Heart left ventricle (tissue), 16 donors: ENCODE measurements at regions not wholly inside any gene's neighbourhood (a gene's known extent, or its start where the extent isn't known, plus 50 kb on each side); places are given as distances from the start of the nearest gene placed in this dataset.

Source experiments
- ATAC-seq, 4 donors: fragments of 200-7000 bp; cut with Tn5 transposase; one replicate each; pipeline ENCODE4 v1.9.1; 2020 to 2022; ENCODE audit warnings: moderate library complexity in 4 of 4, mild to moderate bottlenecking in 3 of 4, moderate number of reproducible peaks in 1 of 4
- DNase-seq, 5 donors: peaks; one replicate each; pipeline ENCODE4 v3.0.0-alpha.2; 2020
- H3K27ac ChIP-seq, 12 donors: fragments of 200-600 bp; sonication (generic) in 4 of 12; one replicate each; pipeline versions ENCODE4 v1.5.0 to v1.8.0; 2016 to 2022; ENCODE audit warnings: mild to moderate bottlenecking in 2 of 12
- H3K27me3 ChIP-seq, 9 donors: fragments of 200-600 bp; sonication (generic) in 2 of 9; one replicate each; pipeline versions ENCODE4 v1.5.1 to v1.8.0; 2016 to 2022; ENCODE audit warnings: mild to moderate bottlenecking in 3 of 9
- H3K36me3 ChIP-seq, 9 donors: fragments of 200-600 bp; sonication (generic) in 2 of 9; one replicate each; pipeline versions ENCODE4 v1.5.0 to v1.8.0; 2018 to 2022; ENCODE audit warnings: mild to moderate bottlenecking in 2 of 9
- H3K4me1 ChIP-seq, 12 donors: fragments of 200-600 bp; sonication (generic) in 4 of 12; one replicate each; pipeline versions ENCODE4 v1.5.0 to v1.8.0; 2016 to 2022; ENCODE audit warnings: mild to moderate bottlenecking in 3 of 12
- H3K4me3 ChIP-seq, 12 donors: fragments of 200-600 bp; sonication (generic) in 4 of 12; one replicate each; pipeline versions ENCODE4 v1.5.0 to v1.8.0; 2017 to 2022; ENCODE audit warnings: mild to moderate bottlenecking in 9 of 12, moderate library complexity in 4 of 12
- H3K9me3 ChIP-seq, 12 donors: fragments of 200-600 bp; sonication (generic) in 4 of 12; one replicate each; pipeline versions ENCODE4 v1.5.0 to v1.8.0; 2016 to 2022; ENCODE audit warnings: mild to moderate bottlenecking in 1 of 12
- POLR2A ChIP-seq, 2 donors: fragments of 450-650 bp; IDR thresholded peaks; one replicate each; pipeline ENCODE4 v1.6.1; 2017; ENCODE audit warnings: antibody characterized with exemption in 2 of 2, mild to moderate bottlenecking in 2 of 2, moderate library complexity in 2 of 2
- WGBS, 4 donors: extraction: QIAGEN DNeasy Blood & Tissue Kit in 2 of 4; methylation state at CpG; one replicate each; pipeline versions ENCODE4 v1.1.5 to v1.1.7; 2013 to 2018; 5-methylcytosine and 5-hydroxymethylcytosine counted together
- intact Hi-C, 10 donors: fragments of 100-400 bp; cut with DNase I; formaldehyde crosslinking; loops; one replicate each; pipeline versions ENCODE4 v1.11.1 to v1.14.2; 2022
- TF ChIP-seq, protein P1 (sequence below), 12 donors: fragments of 200-600 bp; sonication (generic) in 4 of 12; IDR thresholded peaks; one replicate each; pipeline versions ENCODE4 v1.5.0 to v1.8.0; 2018 to 2022; ENCODE audit warnings: antibody characterized with exemption in 12 of 12, mild to moderate bottlenecking in 5 of 12
- donor health status: ischemic (EF 13 %, LVEDD 7.1; RV severe dilation, severe dysfunction).
- donor health status: healthy with polysubstance abuse.
- donor health status: DM: no; HTN: yes; CAD: no.
- donor health status: DM: no; HTN: no; CAD: no.
- donor health status: ischemic (EF 25% LVEDD 6.9; RV normal size, moderate dysfunction).
- donor health status: ischemic (EF 25% LVEDD 5.7; RV mildly dilated, moderate dysfunction).
- donor health status: healthy.
- donor health status: DM: yes; HTN: yes; CAD: no.
- donor health status: ischemic (EF 35%, LVEDD 5.7; RV mildly dilated, moderate dysfunction).
- donor health status: nonischemic (EF 11% LVEDD 7.7; RV severe dilation, severe dysfunction).
- donor health status: DM: yes; HTN: yes; CAD: no.
- donor health status: PGD.
- donor health status: ischemic (EF 29% LVEDD 5.4; RV normal size, mild dysfunction).
- donor health status: nonischemic (EF 23%, LVEDD 6.1; RV moderate dilation, normal function).

DNA sequence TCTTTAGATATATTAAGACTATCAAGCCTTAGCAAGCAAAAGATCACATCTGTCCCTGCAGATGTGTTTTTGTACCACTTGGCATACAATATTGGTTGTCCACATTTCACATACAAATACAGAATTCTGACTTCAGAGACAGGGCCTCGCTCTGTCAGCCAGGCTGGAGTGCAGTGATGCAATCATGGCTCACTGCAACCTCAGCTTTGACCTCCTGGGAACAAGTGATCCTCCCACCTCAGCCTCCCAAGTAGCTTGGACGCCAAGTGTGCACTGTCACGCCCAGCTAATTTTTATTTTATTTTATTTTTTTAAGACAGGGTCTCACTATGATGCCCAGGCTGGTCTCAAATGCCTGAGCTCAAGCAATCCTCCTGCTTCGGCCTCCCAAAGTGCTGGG is 53.0 kb upstream of the ACTL6A start:
- DNase-seq (no peak), ATAC-seq (no peak)
- Histone ChIP-seq H3K4me1 (peaks cover 0 to 9% (median 0%) of the 10 kb centered on the region in 12 donors), H3K27ac (no peak overlapping the region), H3K9me3 (peaks cover 0 to 9% (median 0%) of the 10 kb centered on the region in 12 donors), H3K36me3 (no peaks in the 10 kb centered on the region), H3K4me3 (no peak overlapping the region), H3K27me3 (peaks cover 0 to 4% (median 0%) of the 10 kb centered on the region in 9 donors)
- TF ChIP-seq POLR2A (IDR thresholded peaks at IDR 0.05) = no peak
- TF ChIP-seq, protein P1, sequence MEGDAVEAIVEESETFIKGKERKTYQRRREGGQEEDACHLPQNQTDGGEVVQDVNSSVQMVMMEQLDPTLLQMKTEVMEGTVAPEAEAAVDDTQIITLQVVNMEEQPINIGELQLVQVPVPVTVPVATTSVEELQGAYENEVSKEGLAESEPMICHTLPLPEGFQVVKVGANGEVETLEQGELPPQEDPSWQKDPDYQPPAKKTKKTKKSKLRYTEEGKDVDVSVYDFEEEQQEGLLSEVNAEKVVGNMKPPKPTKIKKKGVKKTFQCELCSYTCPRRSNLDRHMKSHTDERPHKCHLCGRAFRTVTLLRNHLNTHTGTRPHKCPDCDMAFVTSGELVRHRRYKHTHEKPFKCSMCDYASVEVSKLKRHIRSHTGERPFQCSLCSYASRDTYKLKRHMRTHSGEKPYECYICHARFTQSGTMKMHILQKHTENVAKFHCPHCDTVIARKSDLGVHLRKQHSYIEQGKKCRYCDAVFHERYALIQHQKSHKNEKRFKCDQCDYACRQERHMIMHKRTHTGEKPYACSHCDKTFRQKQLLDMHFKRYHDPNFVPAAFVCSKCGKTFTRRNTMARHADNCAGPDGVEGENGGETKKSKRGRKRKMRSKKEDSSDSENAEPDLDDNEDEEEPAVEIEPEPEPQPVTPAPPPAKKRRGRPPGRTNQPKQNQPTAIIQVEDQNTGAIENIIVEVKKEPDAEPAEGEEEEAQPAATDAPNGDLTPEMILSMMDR (IDR thresholded peaks at IDR 0.05) = no peak
- WGBS, 4 donors = 91 to 97% (median 95%) methylated on average over 4 of the region's 4 CpGs
- intact Hi-C loops = no loop called here

DNA sequence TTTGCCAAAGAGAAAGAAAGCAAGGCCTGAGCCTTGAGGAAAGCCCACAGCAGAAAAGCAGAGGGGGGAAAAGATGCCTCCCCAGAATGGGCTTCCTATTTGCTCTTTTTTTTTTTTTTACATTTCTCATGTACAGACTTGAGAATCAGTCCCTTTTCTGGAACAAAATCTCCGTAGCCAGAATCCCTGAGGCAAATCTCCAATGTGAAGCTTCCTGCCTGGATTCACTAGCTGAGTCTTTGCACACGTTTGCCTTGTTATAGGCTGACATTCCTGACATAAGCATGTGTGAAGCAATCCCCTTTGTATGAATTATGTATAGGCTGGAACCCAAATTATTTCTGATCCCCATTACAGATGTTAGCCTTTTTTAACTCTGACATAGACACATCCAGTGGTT is 52.2 kb upstream of the ACTL6A start:
- ATAC-seq = no peak
- intact Hi-C loops = no loop called here

DNA sequence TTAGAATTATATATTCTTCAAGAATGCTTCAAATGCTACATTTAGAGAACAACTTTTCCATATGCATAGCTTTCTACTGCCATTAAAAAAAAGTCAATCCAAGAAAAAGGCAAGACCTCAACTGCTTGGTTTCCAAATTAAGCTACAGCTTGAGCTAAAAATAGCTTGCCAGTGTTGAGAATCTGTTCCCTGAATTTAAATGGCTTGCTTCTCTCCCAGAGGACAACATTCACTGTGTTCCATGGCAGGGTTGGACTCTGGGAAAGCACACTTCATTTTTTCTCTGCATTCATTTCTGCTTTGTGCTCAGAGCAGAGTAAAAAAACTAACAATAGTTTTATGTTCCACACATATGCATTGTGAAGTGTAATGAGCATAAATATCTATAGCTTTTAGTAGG is 50.3 kb upstream of the ACTL6A start:
- intact Hi-C loops = no loop called here

More for the DNA sequence above, 52.2 kb upstream of the ACTL6A start:
- H3K9me3 ChIP-seq = peaks cover 0 to 9% (median 0%) of the 10 kb centered on the region in 12 donors
- DNase-seq = no peak
- H3K4me3 ChIP-seq = no peak overlapping the region
- no peak for TF ChIP-seq POLR2A (IDR thresholded peaks at IDR 0.05)
- TF ChIP-seq, protein P1 (IDR thresholded peaks at IDR 0.05) = no peak
- no peak overlapping the region for H3K27ac ChIP-seq
- H3K27me3 ChIP-seq = peaks cover 0 to 4% (median 0%) of the 10 kb centered on the region in 9 donors
- H3K4me1 ChIP-seq = peaks cover 0 to 9% (median 0%) of the 10 kb centered on the region in 12 donors
- WGBS, 4 donors = 48 to 62% (median 56%) methylated on average over 2 of the region's 2 CpGs
- H3K36me3 ChIP-seq = no peaks in the 10 kb centered on the region

More for the DNA sequence above, 50.3 kb upstream of the ACTL6A start:
- H3K4me1 ChIP-seq = peaks cover 0 to 9% (median 0%) of the 10 kb centered on the region in 12 donors
- H3K27me3 ChIP-seq = peaks cover 0 to 4% (median 0%) of the 10 kb centered on the region in 9 donors
- no peak overlapping the region for H3K4me3 ChIP-seq
- TF ChIP-seq POLR2A (IDR thresholded peaks at IDR 0.05) = no peak
- TF ChIP-seq, protein P1 (IDR thresholded peaks at IDR 0.05) = no peak
- peak overlapping the region in 1 of 12 donors; percentile 32 for H3K27ac ChIP-seq
- H3K9me3 ChIP-seq = peaks cover 0 to 9% (median 0%) of the 10 kb centered on the region in 12 donors
- DNase-seq (no peak), ATAC-seq (peak; percentile 36 to 61 (median 52))
- no peaks in the 10 kb centered on the region for H3K36me3 ChIP-seq
